ENCODE measurements at regions not wholly inside any gene's neighbourhood (a gene's known extent, or its start where the extent isn't known, plus 50 kb on each side); places are given as distances from the start of the nearest gene placed in this dataset.

GRCh38 chr3:103380391-103380790 is 945.6 kb downstream of the ZPLD1 start:
- no peak for DNase-seq (ENCODE audit: low read depth)
- no peak for TF ChIP-seq CTCF (IDR thresholded peaks at IDR 0.05; ENCODE audit: insufficient read depth, low read depth, low read length, missing control alignments)
- H3K4me3 ChIP-seq (ENCODE audit: low read depth, low read length), result no peak overlapping the region

- DNase-seq (ENCODE audit: low read depth), result no peak
- no peak for TF ChIP-seq CTCF (IDR thresholded peaks at IDR 0.05; ENCODE audit: insufficient read depth, low read depth, low read length, missing control alignments)
- H3K4me3 ChIP-seq (ENCODE audit: low read depth, low read length), result no peak overlapping the region
Measured at GRCh38 chr3:103381296-103382079, 946.7 kb downstream of the ZPLD1 start.

- no peak for DNase-seq (ENCODE audit: low read depth)
- TF ChIP-seq CTCF (IDR thresholded peaks at IDR 0.05; ENCODE audit: insufficient read depth, low read depth, low read length, missing control alignments), result no peak
- H3K4me3 ChIP-seq (ENCODE audit: low read depth, low read length), result no peak overlapping the region
Measured at GRCh38 chr3:103385961-103386656, 951.3 kb downstream of the ZPLD1 start.

- DNase-seq (ENCODE audit: low read depth), result no peak
- H3K4me3 ChIP-seq (ENCODE audit: low read depth, low read length), result no peak overlapping the region
- TF ChIP-seq CTCF (IDR thresholded peaks at IDR 0.05; ENCODE audit: insufficient read depth, low read depth, low read length, missing control alignments), result no peak
Measured at GRCh38 chr3:103388214-103388613, 953.4 kb downstream of the ZPLD1 start.

GRCh38 chr3:103389356-103389755 is 954.5 kb downstream of the ZPLD1 start:
- H3K4me3 ChIP-seq (ENCODE audit: low read depth, low read length), result no peak overlapping the region
- DNase-seq (ENCODE audit: low read depth), result no peak
- no peak for TF ChIP-seq CTCF (IDR thresholded peaks at IDR 0.05; ENCODE audit: insufficient read depth, low read depth, low read length, missing control alignments)

GRCh38 chr3:103393395-103394186 is 958.8 kb downstream of the ZPLD1 start:
- no peak for DNase-seq (ENCODE audit: low read depth)
- H3K4me3 ChIP-seq (ENCODE audit: low read depth, low read length), result no peak overlapping the region
- no peak for TF ChIP-seq CTCF (IDR thresholded peaks at IDR 0.05; ENCODE audit: insufficient read depth, low read depth, low read length, missing control alignments)
